Activated CD4-positive, alpha-beta memory T cell treated with anti-CD3 and anti-CD28 coated beads, Interleukin-2, amount 10 ng/mL, durations not matched to agents 7 days and 5 days (primary cell): ENCODE measurements at regions not wholly inside any gene's neighbourhood (a gene's known extent, or its start where the extent isn't known, plus 50 kb on each side); places are given as distances from the start of the nearest gene placed in this dataset.
"Not testable (repeated sequence)": the region's sequence is repeated elsewhere in the genome, so short reads cannot be mapped to it uniquely, and the experiment has no call there.

ENCODE experiments used
- CTCF ChIA-PET: fragments of 350-600 bp; sonication (Branson Sonifier 250); formaldehyde crosslinking; loops from one replicate; lab custom pipeline; 2021; ENCODE audit warnings: antibody characterized with exemption, inconsistent platforms; lab: Charles Lee
- POLR2A ChIA-PET: fragments of 350-600 bp; sonication (Branson Sonifier 250); formaldehyde crosslinking; loops from one replicate; lab custom pipeline; 2021; ENCODE audit warnings: antibody characterized with exemption; lab: Charles Lee
- DNase-seq: peaks from one replicate; pipeline ENCODE4 v3.0.0-alpha.2; 2020
- H3K27ac Mint-ChIP-seq: one replicate; pipeline ENCODE4 v1.8.0; 2021; ENCODE audit warnings: mild to moderate bottlenecking, mixed read lengths
- H3K27me3 Mint-ChIP-seq: one replicate; pipeline ENCODE4 v1.8.0; 2021; ENCODE audit warnings: mixed read lengths
- H3K36me3 Mint-ChIP-seq: one replicate; pipeline ENCODE4 v1.8.0; 2021; ENCODE audit warnings: low read depth, mixed read lengths
- H3K4me1 Mint-ChIP-seq: one replicate; pipeline ENCODE4 v1.8.0; 2021; ENCODE audit warnings: mixed read lengths
- H3K4me3 Mint-ChIP-seq: one replicate; pipeline ENCODE4 v1.8.0; 2021; ENCODE audit warnings: mild to moderate bottlenecking, mixed read lengths
- H3K9me3 Mint-ChIP-seq: one replicate; pipeline ENCODE4 v1.8.0; 2021; ENCODE audit warnings: mixed read lengths

DNA sequence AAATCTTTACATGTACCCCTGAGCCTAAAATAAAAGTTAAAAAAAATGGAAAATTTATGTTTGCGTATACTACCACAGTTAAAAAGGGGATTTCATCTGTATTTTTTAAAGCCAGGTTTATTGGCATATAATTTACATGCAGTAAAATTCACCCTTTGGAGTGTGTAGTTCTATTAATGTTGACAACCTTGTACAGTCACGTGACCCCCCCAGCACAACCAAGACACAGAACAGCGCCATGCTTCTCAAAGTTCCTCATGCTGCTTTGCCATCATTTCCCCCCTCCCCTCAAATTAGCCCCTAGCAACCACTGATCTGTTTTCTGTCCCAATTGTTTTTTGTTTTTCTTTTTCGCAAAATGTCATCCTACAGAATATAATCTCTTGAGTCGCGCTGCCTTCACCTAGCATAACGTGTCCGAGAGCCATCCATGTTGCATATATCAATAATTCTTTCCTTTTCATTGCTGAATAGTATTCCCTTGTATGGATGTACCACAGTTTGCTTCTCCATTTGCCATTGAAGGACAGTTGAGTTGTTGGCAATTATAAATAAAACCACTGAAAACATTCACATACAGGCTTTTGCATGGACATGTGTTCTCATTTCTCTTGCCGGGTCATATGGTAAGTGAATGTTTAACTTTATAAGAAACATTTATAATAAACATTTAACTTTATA is 105.3 kb downstream of the LHX2 start:
- Mint-ChIP-seq H3K27ac (no peak overlapping the region), H3K27me3 (peaks cover 11% of the 10 kb centered on the region), H3K4me1 (no peaks in the 10 kb centered on the region)

DNA sequence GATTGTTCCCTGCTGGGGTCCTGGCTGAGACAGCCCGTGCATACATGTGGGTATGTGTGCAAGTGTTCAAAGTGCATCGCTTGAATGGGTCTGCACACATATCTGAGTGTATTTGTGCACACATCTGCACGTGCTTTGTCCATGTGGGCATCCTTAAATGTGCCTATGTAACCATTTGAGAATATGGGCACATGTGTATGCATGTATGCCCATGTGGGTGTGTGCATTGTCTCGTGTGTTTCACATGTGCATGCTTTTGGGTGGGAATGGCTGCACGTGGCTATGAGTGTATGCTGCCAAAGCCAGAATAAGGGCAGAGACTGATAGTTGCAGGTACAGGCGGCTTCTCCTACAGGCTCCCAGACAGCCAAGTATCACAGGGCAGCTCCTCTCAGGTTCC is 107.3 kb downstream of the LHX2 start:
- ChIA-PET CTCF (no interaction called here), POLR2A (no interaction called here)
- Mint-ChIP-seq H3K4me1 (no peaks in the 10 kb centered on the region), H3K27me3 (peaks cover 8% of the 10 kb centered on the region), H3K36me3 (no peaks in the 10 kb centered on the region), H3K4me3 (no peak overlapping the region), H3K9me3 (no peaks in the 10 kb centered on the region), H3K27ac (no peak overlapping the region)
- no peak for DNase-seq

More for the DNA sequence above, 105.3 kb downstream of the LHX2 start:
- Mint-ChIP-seq H3K36me3 (no peaks in the 10 kb centered on the region), H3K9me3 (no peaks in the 10 kb centered on the region), H3K4me3 (no peak overlapping the region)
- POLR2A ChIA-PET = no interaction called here
- no peak for DNase-seq
- CTCF ChIA-PET = interaction anchor here (0.9 kb wide), 1 partner anchor 10 kb away, joined by 3 read pairs; no protein-coding TSS in a partner anchor

DNA sequence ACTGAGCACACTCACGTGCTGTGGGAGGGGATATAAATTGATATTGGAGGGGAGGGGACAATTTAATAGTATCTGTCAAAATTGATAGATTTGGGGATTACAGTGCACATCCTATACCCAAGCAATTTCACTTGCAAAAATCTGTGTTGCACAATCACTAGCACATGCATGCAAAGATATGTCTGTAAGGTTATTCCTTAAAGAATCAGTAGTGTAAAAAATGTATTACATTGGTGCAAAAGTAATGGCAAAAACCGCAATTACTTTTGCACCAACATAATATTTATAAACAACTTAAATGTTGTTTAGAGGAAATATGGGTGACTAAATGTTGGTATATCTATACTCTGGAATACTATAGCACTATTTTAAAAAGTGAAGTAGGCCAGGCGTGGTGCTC is 108.7 kb downstream of the LHX2 start:
- H3K36me3 Mint-ChIP-seq = no peaks in the 10 kb centered on the region
- H3K27ac Mint-ChIP-seq = no peak overlapping the region
- no peaks in the 10 kb centered on the region for H3K9me3 Mint-ChIP-seq
- no peak overlapping the region for H3K4me3 Mint-ChIP-seq
- peaks cover 8% of the 10 kb centered on the region for H3K27me3 Mint-ChIP-seq
- CTCF ChIA-PET = no interaction called here
- H3K4me1 Mint-ChIP-seq = no peaks in the 10 kb centered on the region
- POLR2A ChIA-PET = no interaction called here
- no peak for DNase-seq

DNA sequence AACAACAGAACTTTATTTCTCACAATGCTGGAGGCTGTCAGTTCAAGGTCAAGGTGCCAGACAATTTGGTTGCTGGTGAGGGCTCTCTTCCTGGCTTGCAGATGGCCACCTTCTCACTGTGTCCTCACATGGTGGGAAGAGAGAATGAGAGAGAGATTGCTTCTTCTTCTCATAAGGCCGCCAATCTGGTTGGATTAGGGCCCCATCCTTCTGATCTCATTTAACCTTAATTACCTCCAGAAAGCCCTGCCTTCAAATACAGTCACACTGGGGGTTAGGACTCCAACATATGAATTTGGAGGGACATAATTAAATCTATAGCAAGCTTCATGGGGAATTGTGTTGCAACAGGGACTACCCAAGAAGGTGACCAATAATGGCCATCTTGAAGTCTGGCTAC is 110.2 kb downstream of the LHX2 start:
- Mint-ChIP-seq H3K4me1 (peaks cover under 1% of the 10 kb centered on the region), H3K9me3 (no peaks in the 10 kb centered on the region), H3K4me3 (no peak overlapping the region), H3K27ac (no peak overlapping the region), H3K36me3 (no peaks in the 10 kb centered on the region), H3K27me3 (peaks cover 7% of the 10 kb centered on the region)
- POLR2A ChIA-PET = interaction anchor here (0.6 kb wide), 1 partner anchor 197 kb away, joined by 3 read pairs; no protein-coding TSS in a partner anchor
- CTCF ChIA-PET = interaction anchor here (1.1 to 1.5 kb wide), 3 partner anchors 9 to 273 kb away, joined by 3 to 4 read pairs (median 4); no protein-coding TSS in a partner anchor
- DNase-seq = no peak

DNA sequence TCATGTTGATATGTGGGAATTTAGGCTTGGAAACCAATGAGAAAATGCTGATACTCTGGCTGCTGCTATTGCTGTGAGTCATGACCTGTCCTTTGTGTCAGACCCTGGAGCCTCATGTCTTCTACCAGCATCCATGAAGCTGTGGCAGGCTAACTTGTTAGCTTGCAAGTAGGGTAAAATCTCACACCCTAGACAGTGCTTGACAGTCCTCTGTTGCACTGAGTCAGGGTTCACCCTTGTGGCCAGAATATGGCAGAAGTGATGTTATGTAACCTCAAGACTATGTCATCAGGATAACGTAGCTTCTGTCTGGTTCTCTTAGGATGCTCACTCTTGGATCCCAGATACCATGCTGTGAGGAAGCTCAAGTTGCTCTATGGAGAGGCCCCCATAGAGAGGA is 110.8 kb downstream of the LHX2 start:
- Mint-ChIP-seq H3K27me3 (peaks cover 4% of the 10 kb centered on the region), H3K4me3 (no peak overlapping the region), H3K36me3 (no peaks in the 10 kb centered on the region), H3K27ac (no peak overlapping the region), H3K4me1 (peaks cover 5% of the 10 kb centered on the region), H3K9me3 (no peaks in the 10 kb centered on the region)
- ChIA-PET CTCF (interaction anchor here (1.1 to 1.5 kb wide), 3 partner anchors 8 to 272 kb away, joined by 3 to 4 read pairs (median 4); no protein-coding TSS in a partner anchor), POLR2A (no interaction called here)
- DNase-seq = no peak

DNA sequence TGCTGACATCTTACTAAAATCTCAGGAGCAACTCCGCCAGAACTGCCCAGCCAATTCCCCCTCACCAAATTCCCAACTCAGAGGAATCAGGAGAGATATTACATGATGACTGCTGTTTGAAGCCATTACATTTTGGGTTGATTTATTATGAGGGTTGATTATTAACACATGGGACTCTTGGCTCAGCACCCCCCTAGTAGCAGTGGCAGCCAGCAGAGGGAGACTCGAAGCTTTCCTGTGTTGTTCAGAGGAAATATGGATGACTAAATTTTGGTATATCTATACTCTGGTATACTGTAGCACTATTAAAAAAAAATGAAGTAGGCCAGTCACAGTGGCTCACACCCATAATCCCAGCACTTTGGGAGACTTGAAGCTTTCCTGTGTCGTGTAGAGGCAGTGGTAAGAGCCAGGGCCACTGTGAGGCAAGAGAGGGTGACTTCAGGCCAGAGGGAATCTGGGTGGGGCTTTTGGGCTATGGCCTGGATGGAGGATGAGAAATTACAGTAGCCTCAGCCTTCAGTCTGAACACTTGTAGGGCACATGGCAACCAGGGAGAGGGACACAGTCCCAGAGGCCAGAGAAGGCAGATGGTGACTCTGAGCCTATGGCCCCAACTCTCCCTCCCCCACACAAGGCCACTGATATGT is 111.4 kb downstream of the LHX2 start:
- CTCF ChIA-PET = interaction anchor here (1.1 to 1.3 kb wide), 2 partner anchors 7 to 272 kb away, joined by 3 to 4 read pairs; no protein-coding TSS in a partner anchor
- no peak for DNase-seq
- Mint-ChIP-seq H3K4me3 (no peak overlapping the region), H3K4me1 (peaks cover 5% of the 10 kb centered on the region), H3K27me3 (peaks cover 2% of the 10 kb centered on the region), H3K36me3 (no peaks in the 10 kb centered on the region), H3K9me3 (no peaks in the 10 kb centered on the region), H3K27ac (no peak overlapping the region)
- POLR2A ChIA-PET = no interaction called here

DNA sequence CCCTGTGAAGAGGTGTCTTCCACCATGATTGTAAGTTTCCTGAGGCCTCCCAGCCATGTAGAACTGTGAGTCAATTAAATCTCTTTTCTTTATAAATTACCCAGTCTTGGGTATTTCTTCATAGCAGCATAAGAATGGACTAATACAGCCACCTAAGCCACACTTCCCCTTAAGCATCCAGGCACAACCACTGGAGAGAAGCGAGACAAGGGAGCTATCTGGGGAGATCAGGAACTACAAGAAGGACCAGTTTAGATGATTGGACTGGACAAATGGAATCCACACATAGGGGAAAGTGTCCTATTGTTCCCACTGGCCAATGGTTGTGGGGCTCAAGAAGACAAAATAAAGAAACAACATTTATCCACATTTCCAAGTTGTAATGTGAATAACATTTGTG is 112.1 kb downstream of the LHX2 start:
- DNase-seq, H3K4me1 Mint-ChIP-seq, H3K4me3 Mint-ChIP-seq, POLR2A ChIA-PET, H3K27me3 Mint-ChIP-seq, H3K9me3 Mint-ChIP-seq, H3K36me3 Mint-ChIP-seq, CTCF ChIA-PET, H3K27ac Mint-ChIP-seq: not testable (repeated sequence)

DNA sequence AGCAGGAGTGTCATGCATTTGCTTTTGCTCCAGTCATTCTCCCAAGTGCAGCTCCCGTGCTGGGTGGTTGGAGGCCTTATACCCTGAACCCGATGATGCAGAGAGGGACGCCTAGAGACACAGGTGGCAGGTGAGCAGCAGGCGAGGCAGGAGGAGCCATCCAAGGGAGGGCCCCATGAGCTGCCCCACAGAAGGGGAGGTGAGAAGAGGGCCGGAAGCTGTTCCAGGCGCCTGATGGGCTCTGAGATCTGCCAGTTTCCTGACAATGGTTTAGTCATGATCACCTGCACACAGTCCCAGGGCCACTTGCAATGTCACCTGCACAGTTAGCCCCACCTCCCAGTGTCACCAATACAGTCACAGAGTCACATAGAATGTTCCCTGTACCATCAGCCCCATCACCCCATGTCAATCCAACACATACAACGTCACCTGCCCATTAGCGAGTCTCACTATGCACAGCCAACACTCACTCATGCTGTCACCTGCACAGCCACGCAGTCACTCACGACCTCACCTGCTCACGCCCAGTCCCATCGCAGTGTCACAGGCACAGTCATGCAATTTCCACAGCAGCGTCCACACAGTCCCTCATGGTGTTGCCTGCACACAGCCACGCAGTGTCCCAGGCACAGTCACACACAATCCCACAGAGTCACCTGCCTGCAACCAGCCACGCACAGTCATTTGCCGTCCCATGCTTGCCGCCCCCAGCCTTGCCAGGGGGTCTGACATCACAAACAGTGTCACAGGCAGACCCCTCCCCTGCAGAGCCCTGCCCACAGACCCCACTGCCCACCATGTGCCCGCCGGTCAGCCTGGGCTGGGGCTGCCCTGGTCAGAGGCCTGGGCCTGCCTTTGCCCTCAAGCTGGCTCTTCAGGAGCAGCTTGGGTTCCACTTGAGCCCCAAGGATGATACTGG is 113.4 kb downstream of the LHX2 start:
- Mint-ChIP-seq H3K4me3 (no peak overlapping the region), H3K36me3 (no peaks in the 10 kb centered on the region)
- POLR2A ChIA-PET = no interaction called here

DNA sequence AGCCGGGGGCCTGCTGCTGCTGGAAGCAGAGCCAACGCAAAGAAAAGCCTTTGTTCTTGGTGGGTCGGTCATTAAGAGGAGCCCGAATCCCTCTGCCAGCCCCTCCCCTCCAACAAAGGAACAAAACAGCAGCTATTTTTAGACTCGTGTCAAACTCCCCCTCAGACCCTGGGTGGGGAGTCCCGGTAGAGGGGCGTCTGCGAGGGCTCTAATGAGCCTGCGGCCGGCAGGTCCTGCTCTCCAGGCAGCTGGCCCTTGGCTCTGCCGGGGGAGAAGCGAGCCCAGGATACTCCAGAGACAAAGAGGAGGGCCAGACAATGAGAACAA is 114.0 kb downstream of the LHX2 start:
- POLR2A ChIA-PET = no interaction called here
- DNase-seq = no peak

More for the DNA sequence above, 113.4 kb downstream of the LHX2 start:
- H3K27ac Mint-ChIP-seq = no peak overlapping the region
- H3K4me1 Mint-ChIP-seq = peaks cover 5% of the 10 kb centered on the region
- CTCF ChIA-PET = interaction anchor here (1.3 kb wide), 1 partner anchor 179 kb away, joined by 3 read pairs; no protein-coding TSS in a partner anchor
- no peaks in the 10 kb centered on the region for H3K9me3 Mint-ChIP-seq
- H3K27me3 Mint-ChIP-seq = peaks cover 1% of the 10 kb centered on the region
- DNase-seq = no peak

DNA sequence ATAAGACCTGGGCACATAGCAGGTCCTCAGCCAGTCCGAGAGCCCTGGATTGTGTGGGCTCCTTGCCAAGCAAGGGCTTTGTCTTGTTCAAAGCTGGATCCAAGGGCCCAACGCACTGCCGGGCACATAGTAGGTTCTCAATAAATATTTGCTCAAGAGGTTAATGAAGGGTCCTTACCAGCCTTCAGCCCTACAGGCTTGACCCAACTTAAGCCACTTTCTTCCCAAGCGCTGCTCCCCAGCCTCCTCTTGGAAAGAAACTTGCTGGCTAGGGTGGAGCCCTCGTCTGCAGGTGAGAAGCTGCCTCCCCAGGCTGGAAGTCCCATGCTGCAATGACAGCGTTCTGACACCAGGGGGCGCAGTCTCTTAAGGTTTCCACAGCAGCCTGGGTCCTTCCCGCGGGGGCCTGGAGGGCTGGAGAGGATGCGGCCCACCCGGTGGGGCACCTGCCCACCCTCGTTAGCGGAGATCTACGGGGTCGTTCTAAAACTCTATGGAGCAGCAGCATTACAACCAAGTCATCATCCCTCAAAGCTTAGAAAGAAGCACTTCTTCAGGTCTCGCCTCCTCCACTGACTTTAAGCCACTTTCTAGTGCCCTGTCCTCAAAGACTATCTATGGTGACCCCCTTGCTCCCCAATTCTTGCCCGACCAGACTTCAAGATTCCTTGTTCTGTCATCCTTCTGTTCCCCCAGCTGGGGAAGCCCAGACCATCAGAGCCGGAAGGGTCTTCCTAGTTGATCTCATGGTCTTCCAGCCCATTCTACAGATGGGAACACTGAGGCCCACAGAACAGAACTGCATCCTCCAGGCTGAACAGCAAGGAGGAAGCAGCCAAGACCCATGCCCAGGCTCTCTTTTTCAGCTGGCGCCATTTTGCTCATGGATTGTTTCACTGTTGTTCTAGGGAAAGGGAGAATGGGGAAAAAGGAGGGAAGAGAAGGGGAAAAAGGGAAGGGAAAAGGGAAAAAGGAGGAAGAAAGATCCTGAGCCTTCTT is 115.4 kb downstream of the LHX2 start:
- Mint-ChIP-seq H3K27me3 (peaks cover 2% of the 10 kb centered on the region), H3K4me3 (no peak overlapping the region), H3K27ac (no peak overlapping the region), H3K4me1 (peaks cover 5% of the 10 kb centered on the region), H3K9me3 (no peaks in the 10 kb centered on the region), H3K36me3 (no peaks in the 10 kb centered on the region)
- ChIA-PET POLR2A (interaction anchor here (1.0 to 1.2 kb wide), 3 partner anchors 82 to 230 kb away, joined by 3 to 4 read pairs (median 3); no protein-coding TSS in a partner anchor), CTCF (interaction anchor here (0.6 to 3.6 kb wide), 38 partner anchors 10 to 490 kb away, joined by 3 to 26 read pairs (median 4); partner anchors contain the start of gene NEK6)
- DNase-seq = peak; percentile 84

More for the DNA sequence above, 114.0 kb downstream of the LHX2 start:
- Mint-ChIP-seq H3K36me3 (no peaks in the 10 kb centered on the region), H3K4me3 (no peak overlapping the region), H3K27ac (no peak overlapping the region), H3K4me1 (peaks cover 5% of the 10 kb centered on the region), H3K27me3 (peaks cover under 1% of the 10 kb centered on the region), H3K9me3 (no peaks in the 10 kb centered on the region)
- CTCF ChIA-PET = interaction anchor here (1.3 to 3.6 kb wide), 3 partner anchors 179 to 269 kb away, joined by 3 to 26 read pairs (median 15); no protein-coding TSS in a partner anchor

DNA sequence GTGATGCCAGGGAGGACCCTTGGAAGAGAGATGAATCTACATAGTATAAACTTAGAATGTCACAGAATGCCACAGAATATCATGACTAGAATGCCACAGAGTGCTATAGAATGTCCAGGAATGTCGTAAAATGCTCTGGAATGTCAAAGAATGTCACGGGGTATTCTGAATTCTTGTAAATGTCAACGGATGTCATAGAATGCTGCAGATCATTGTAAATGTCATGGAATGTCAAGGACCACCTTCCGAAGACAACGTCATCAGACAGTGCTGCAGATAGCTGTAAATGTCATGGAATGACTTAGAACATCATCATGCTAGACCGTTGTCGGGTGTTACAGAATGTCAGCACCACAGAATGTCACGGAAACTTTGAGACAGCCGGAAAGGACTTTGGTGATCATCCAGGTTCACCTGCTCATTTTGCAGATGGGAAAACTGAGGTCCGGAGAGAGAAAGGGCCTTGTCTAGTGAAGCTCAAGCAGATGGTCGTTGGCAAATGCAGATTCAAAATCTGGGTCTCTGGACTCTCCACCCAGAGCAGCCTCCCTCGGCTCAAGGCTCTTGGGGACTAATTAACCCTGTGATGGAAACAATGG is 117.1 kb downstream of the LHX2 start:
- H3K27ac Mint-ChIP-seq = no peak overlapping the region
- H3K4me3 Mint-ChIP-seq = no peak overlapping the region
- no peaks in the 10 kb centered on the region for H3K9me3 Mint-ChIP-seq
- no peak for DNase-seq
- peaks cover 5% of the 10 kb centered on the region for H3K4me1 Mint-ChIP-seq
- H3K27me3 Mint-ChIP-seq = peaks cover 2% of the 10 kb centered on the region
- H3K36me3 Mint-ChIP-seq = no peaks in the 10 kb centered on the region
- ChIA-PET CTCF (interaction anchor here (1.7 to 3.6 kb wide), 3 partner anchors 163 to 266 kb away, joined by 7 to 26 read pairs (median 15); no protein-coding TSS in a partner anchor), POLR2A (interaction anchor here (0.9 kb wide), 1 partner anchor 255 kb away, joined by 3 read pairs; no protein-coding TSS in a partner anchor)
